Lower leg skin (tissue), 3 donors: ENCODE measurements at regions not wholly inside any gene's neighbourhood (a gene's known extent, or its start where the extent isn't known, plus 50 kb on each side); places are given as distances from the start of the nearest gene placed in this dataset.

Source experiments
- POLR2A ChIP-seq, 2 donors: fragments of 450-650 bp; IDR thresholded peaks; one replicate each; pipeline ENCODE4 v1.6.1; 2016 to 2017; ENCODE audit warnings: antibody characterized with exemption in 2 of 2, mild to moderate bottlenecking in 1 of 2, moderate library complexity in 1 of 2
- TF ChIP-seq, protein P1 (sequence below), 3 donors: fragments of 450-650 bp; IDR thresholded peaks; one replicate each; pipeline ENCODE4 v1.5.1; 2016; ENCODE audit warnings: antibody characterized with exemption in 3 of 3, mild to moderate bottlenecking in 3 of 3, moderate library complexity in 2 of 3

DNA sequence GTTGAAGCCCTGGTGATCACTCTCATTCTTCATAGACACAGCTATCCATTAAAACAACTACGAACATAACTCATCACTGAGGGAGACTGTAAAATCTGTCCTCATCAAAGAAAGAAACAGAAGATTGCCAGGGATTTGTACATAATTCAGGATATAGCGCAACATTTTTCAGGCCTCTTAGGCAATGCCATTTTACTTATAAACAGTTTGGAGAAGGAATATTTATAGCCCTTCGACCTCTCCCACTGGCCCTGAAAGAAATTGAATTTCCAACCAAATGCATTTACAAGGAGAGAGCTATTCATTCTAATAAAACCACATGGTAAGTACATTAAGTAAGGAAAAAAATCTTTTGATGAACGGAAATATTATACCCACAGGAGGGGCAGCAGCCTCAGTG is 295.0 kb downstream of the RAD51AP2 start:
- TF ChIP-seq POLR2A (IDR thresholded peaks at IDR 0.05), result no peak
- TF ChIP-seq, protein P1, sequence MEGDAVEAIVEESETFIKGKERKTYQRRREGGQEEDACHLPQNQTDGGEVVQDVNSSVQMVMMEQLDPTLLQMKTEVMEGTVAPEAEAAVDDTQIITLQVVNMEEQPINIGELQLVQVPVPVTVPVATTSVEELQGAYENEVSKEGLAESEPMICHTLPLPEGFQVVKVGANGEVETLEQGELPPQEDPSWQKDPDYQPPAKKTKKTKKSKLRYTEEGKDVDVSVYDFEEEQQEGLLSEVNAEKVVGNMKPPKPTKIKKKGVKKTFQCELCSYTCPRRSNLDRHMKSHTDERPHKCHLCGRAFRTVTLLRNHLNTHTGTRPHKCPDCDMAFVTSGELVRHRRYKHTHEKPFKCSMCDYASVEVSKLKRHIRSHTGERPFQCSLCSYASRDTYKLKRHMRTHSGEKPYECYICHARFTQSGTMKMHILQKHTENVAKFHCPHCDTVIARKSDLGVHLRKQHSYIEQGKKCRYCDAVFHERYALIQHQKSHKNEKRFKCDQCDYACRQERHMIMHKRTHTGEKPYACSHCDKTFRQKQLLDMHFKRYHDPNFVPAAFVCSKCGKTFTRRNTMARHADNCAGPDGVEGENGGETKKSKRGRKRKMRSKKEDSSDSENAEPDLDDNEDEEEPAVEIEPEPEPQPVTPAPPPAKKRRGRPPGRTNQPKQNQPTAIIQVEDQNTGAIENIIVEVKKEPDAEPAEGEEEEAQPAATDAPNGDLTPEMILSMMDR (IDR thresholded peaks at IDR 0.05), result no peak
